ENCODE measurements at regions not wholly inside any gene's neighbourhood (a gene's known extent, or its start where the extent isn't known, plus 50 kb on each side); places are given as distances from the start of the nearest gene placed in this dataset.

DNA sequence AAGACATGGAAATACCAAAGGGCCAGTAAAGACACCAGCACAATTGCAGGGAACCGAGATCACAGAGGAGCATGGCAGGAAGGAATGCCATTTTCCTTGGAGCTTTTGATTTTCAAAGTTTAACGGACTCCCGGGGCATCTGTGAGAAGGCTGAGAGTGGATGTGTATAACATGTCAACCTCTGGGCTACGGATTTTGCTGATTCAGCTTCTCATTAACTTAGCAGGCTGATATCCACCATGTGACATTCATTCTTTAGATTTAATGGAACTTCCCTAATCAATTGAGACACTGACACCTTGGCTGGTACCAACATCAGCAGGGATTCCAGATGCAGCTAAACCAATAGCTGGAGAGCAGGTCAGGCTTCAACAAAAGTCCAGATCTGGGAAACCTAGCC, 496.6 kb upstream of the SPHKAP start:
- Mint-ChIP-seq H3K27ac (no peak overlapping the region), H3K27me3 (ENCODE audit: low read depth) (no peaks in the 10 kb centered on the region), H3K4me3 (no peak overlapping the region), H3K36me3 (ENCODE audit: insufficient read depth in 2 of 2) (no peaks in the 10 kb centered on the region), H3K4me1 (ENCODE audit: low read depth) (no peaks in the 10 kb centered on the region), H3K9me3 (peaks cover 1 to 3% of the 10 kb centered on the region in 2 donors)
- ATAC-seq (replicated peaks in 1 of 2) (no peak), DNase-seq (no peak)

DNA sequence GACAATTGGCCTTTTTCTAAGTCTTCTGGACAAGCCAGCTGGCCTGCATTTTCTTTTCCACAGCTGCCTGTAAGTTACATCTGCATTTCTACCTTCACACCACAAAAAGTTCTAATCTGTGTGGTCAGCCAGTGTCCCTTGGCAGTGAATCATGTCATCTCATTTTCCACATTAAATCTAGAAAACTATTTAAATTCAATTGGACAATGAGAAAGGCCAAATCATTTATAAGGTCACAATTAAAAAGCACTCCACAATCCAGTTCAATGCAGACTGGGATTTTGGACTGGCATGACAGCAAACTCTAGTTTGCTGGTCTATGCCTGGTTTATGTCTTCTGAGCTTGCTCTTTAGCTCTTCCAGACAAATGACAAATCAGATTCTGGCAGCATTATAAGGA, 494.2 kb upstream of the SPHKAP start:
- no peaks in the 10 kb centered on the region for H3K27me3 Mint-ChIP-seq (ENCODE audit: low read depth)
- DNase-seq (no peak), ATAC-seq (replicated peaks in 1 of 2) (no peak)
- H3K27ac Mint-ChIP-seq, result no peak overlapping the region
- H3K36me3 Mint-ChIP-seq (ENCODE audit: insufficient read depth in 2 of 2), result no peaks in the 10 kb centered on the region
- H3K9me3 Mint-ChIP-seq, result peaks cover 3 to 5% of the 10 kb centered on the region in 2 donors
- H3K4me3 Mint-ChIP-seq, result no peak overlapping the region
- H3K4me1 Mint-ChIP-seq (ENCODE audit: low read depth), result no peaks in the 10 kb centered on the region

DNA sequence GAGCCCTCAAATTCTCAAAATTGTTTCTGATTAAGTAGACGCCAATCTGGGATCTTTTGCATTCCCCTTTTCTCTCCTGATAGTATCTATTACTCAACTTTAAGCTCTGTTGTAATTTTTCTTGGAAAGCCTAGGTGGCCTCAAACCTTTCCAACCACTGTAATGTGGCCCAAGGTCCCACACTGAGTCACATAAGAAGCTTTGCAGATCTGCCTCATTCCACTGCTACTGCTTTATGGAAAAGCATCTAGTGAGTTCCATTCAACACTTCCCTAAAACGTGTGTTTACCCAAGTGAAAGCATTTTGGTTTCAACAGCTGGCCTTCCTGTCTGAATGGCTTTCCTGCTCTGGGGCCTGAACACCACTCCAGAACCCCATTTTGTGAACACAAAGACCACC, 493.6 kb upstream of the SPHKAP start:
- no peak for ATAC-seq (replicated peaks in 1 of 2)
- H3K4me1 Mint-ChIP-seq (ENCODE audit: low read depth), result no peaks in the 10 kb centered on the region
- H3K27ac Mint-ChIP-seq, result no peak overlapping the region
- DNase-seq, result no peak
- no peaks in the 10 kb centered on the region for H3K27me3 Mint-ChIP-seq (ENCODE audit: low read depth)
- H3K9me3 Mint-ChIP-seq, result peaks cover 3 to 5% of the 10 kb centered on the region in 2 donors
- H3K4me3 Mint-ChIP-seq, result no peak overlapping the region
- H3K36me3 Mint-ChIP-seq (ENCODE audit: insufficient read depth in 2 of 2), result no peaks in the 10 kb centered on the region

DNA sequence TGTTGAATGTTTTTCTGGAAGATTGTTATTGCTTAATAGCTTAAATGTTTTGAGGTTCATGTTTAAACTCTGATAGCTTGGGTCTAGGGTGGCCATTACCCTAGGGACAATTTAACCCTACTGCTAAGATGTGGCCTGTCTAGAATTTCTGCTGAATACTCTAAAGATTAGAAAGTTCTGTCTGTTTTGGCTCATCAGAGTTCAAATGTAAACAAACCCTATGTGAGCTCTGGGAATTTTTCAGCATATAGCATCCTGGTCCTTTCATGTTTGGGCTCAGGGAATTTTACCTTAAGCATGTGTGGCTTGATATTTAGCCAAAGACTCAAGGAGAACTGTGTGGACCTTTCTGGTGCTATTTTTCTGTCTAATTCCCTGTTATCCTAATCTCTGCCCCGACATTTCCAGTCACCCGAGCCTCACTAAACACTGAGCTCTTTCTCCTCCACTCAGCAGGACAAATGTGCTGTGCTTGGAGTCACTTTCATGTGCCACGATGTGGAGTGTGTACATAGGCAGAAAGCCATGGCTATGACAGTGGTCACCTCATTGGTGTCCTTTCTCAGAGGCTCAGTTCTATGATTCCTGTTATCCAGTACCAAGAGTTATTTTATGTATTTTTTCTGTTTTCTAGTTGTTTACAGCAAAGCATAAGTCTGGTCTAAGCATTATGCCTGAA, 492.5 kb upstream of the SPHKAP start:
- DNase-seq, result no peak
- Mint-ChIP-seq H3K9me3 (peaks cover 3 to 5% of the 10 kb centered on the region in 2 donors), H3K4me3 (no peak overlapping the region), H3K27me3 (ENCODE audit: low read depth) (no peaks in the 10 kb centered on the region), H3K4me1 (ENCODE audit: low read depth) (no peaks in the 10 kb centered on the region), H3K36me3 (ENCODE audit: insufficient read depth in 2 of 2) (no peaks in the 10 kb centered on the region), H3K27ac (no peak overlapping the region)
- no peak for ATAC-seq (replicated peaks in 1 of 2)

DNA sequence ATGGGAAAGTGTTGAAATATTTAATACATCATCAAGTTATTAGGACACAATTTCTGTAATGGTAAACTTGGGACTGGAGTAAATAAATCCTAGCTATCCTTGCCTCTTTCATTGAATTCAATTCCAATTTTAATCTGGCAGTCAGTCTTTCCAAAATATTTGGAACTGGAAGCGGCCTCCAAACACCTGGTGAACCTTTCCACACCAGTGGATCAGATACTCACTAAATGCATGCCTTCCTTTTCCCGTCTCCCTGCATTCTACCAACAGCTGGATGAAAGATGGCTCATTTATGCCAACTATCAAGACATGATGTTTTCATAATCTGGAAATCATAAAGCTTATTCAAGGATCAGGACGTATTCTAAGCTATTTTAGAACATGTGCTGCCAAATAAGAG, 488.2 kb upstream of the SPHKAP start:
- Mint-ChIP-seq H3K9me3 (peaks cover 4 to 5% of the 10 kb centered on the region in 2 donors), H3K27ac (no peak overlapping the region), H3K4me1 (ENCODE audit: low read depth) (no peaks in the 10 kb centered on the region), H3K36me3 (ENCODE audit: insufficient read depth in 2 of 2) (no peaks in the 10 kb centered on the region), H3K27me3 (ENCODE audit: low read depth) (no peaks in the 10 kb centered on the region), H3K4me3 (no peak overlapping the region)
- DNase-seq, result no peak
- ATAC-seq (replicated peaks in 1 of 2), result no peak

GRCh38 chr2:228665232-228665631, 483.7 kb upstream of the SPHKAP start:
- no peak for ATAC-seq (replicated peaks in 1 of 2)

GRCh38 chr2:228658998-228659397, 477.5 kb upstream of the SPHKAP start:
- Mint-ChIP-seq H3K9me3 (peaks cover 0 to 2% of the 10 kb centered on the region in 2 donors), H3K36me3 (ENCODE audit: insufficient read depth in 2 of 2) (no peaks in the 10 kb centered on the region), H3K27me3 (ENCODE audit: low read depth) (no peaks in the 10 kb centered on the region), H3K4me1 (ENCODE audit: low read depth) (no peaks in the 10 kb centered on the region), H3K27ac (no peak overlapping the region), H3K4me3 (no peak overlapping the region)
- ATAC-seq (replicated peaks in 1 of 2) (no peak), DNase-seq (no peak)

More at GRCh38 chr2:228665232-228665631, 483.7 kb upstream of the SPHKAP start:
- Mint-ChIP-seq H3K36me3 (ENCODE audit: insufficient read depth in 2 of 2) (no peaks in the 10 kb centered on the region), H3K4me3 (no peak overlapping the region), H3K27me3 (ENCODE audit: low read depth) (no peaks in the 10 kb centered on the region), H3K4me1 (ENCODE audit: low read depth) (no peaks in the 10 kb centered on the region), H3K27ac (no peak overlapping the region), H3K9me3 (peaks cover 2 to 4% of the 10 kb centered on the region in 2 donors)
- no peak for DNase-seq

DNA sequence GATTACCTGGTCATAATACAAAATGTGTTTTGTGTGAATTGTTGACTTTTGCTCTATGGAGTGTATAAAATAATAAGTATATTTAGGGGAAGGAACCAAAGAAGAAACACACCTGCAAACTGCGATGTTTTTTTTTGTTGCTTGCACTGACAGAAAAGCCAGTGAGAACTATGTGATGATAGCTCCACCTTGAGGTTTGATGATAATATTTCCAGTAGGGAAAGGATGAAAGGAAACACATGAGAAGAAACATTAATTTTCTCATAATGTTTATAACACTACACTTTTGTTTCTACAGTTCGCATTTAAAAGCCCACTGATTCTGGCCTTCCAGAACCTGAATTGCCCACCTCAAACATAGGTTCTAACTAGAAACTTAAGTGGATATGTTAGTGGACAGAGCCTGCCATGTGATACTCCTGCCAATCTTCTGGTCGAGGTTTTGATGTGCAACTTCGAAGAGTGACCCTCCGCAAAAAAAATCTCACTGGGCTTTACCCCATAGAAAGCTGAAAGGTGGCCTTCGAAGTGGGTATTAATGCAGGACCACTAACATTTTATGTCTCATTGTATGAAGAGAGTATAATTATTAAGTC, 476.4 kb upstream of the SPHKAP start:
- no peak for ATAC-seq (replicated peaks in 1 of 2)
- Mint-ChIP-seq H3K9me3 (no peaks in the 10 kb centered on the region), H3K4me3 (no peak overlapping the region), H3K27me3 (ENCODE audit: low read depth) (no peaks in the 10 kb centered on the region), H3K27ac (no peak overlapping the region), H3K4me1 (ENCODE audit: low read depth) (no peaks in the 10 kb centered on the region), H3K36me3 (ENCODE audit: insufficient read depth in 2 of 2) (no peaks in the 10 kb centered on the region)
- DNase-seq, result no peak

- no peaks in the 10 kb centered on the region for H3K27me3 Mint-ChIP-seq (ENCODE audit: low read depth)
- H3K9me3 Mint-ChIP-seq, result no peaks in the 10 kb centered on the region
- H3K4me1 Mint-ChIP-seq (ENCODE audit: low read depth), result no peaks in the 10 kb centered on the region
- DNase-seq (no peak), ATAC-seq (replicated peaks in 1 of 2) (no peak)
- H3K36me3 Mint-ChIP-seq (ENCODE audit: insufficient read depth in 2 of 2), result no peaks in the 10 kb centered on the region
- H3K27ac Mint-ChIP-seq, result no peak overlapping the region
- H3K4me3 Mint-ChIP-seq, result no peak overlapping the region
Measured at GRCh38 chr2:228655331-228655730, 473.8 kb upstream of the SPHKAP start.

DNA sequence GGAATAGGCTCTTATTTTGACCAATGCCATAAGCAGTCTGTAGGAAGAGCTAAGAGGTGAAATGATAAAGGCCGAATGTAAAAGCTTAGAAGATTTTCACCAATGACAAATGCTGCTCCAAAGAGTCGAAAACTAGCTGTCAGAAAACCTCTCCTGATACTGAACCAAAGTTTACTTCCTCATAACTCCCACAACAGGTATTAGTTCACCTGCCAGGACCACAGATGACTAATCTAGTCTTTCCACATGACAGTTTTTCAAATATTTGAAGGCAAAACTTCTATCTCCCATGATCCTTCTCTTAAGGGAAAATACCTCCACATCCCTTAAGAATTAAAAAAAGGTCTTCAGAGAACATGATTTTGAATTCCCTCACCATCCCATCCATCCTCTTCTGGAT, 473.2 kb upstream of the SPHKAP start:
- Mint-ChIP-seq H3K36me3 (ENCODE audit: insufficient read depth in 2 of 2) (no peaks in the 10 kb centered on the region), H3K4me3 (no peak overlapping the region), H3K9me3 (no peaks in the 10 kb centered on the region), H3K27ac (no peak overlapping the region), H3K4me1 (ENCODE audit: low read depth) (no peaks in the 10 kb centered on the region), H3K27me3 (ENCODE audit: low read depth) (no peaks in the 10 kb centered on the region)
- ATAC-seq (replicated peaks in 1 of 2) (no peak), DNase-seq (no peak)

- H3K27ac Mint-ChIP-seq, result no peak overlapping the region
- H3K4me3 Mint-ChIP-seq, result no peak overlapping the region
- H3K27me3 Mint-ChIP-seq (ENCODE audit: low read depth), result no peaks in the 10 kb centered on the region
- ATAC-seq (replicated peaks in 1 of 2) (no peak), DNase-seq (no peak)
- no peaks in the 10 kb centered on the region for H3K4me1 Mint-ChIP-seq (ENCODE audit: low read depth)
- H3K36me3 Mint-ChIP-seq (ENCODE audit: insufficient read depth in 2 of 2), result no peaks in the 10 kb centered on the region
- H3K9me3 Mint-ChIP-seq, result no peaks in the 10 kb centered on the region
Measured at GRCh38 chr2:228653884-228654283, 472.4 kb upstream of the SPHKAP start.

- DNase-seq, result no peak
- Mint-ChIP-seq H3K36me3 (ENCODE audit: insufficient read depth in 2 of 2) (no peaks in the 10 kb centered on the region), H3K9me3 (no peaks in the 10 kb centered on the region), H3K4me3 (no peak overlapping the region), H3K27ac (no peak overlapping the region), H3K27me3 (ENCODE audit: low read depth) (no peaks in the 10 kb centered on the region), H3K4me1 (ENCODE audit: low read depth) (no peaks in the 10 kb centered on the region)
- no peak for ATAC-seq (replicated peaks in 1 of 2)
Measured at GRCh38 chr2:228652366-228652765, 470.9 kb upstream of the SPHKAP start.

- H3K27ac Mint-ChIP-seq, result no peak overlapping the region
- H3K4me1 Mint-ChIP-seq (ENCODE audit: low read depth), result no peaks in the 10 kb centered on the region
- no peak for ATAC-seq (replicated peaks in 1 of 2)
- H3K36me3 Mint-ChIP-seq (ENCODE audit: insufficient read depth in 2 of 2), result no peaks in the 10 kb centered on the region
- DNase-seq, result no peak
- no peaks in the 10 kb centered on the region for H3K9me3 Mint-ChIP-seq
- no peaks in the 10 kb centered on the region for H3K27me3 Mint-ChIP-seq (ENCODE audit: low read depth)
- H3K4me3 Mint-ChIP-seq, result no peak overlapping the region
Measured at GRCh38 chr2:228649876-228650275, 468.4 kb upstream of the SPHKAP start.

GRCh38 chr2:228649447-228649846, 468.0 kb upstream of the SPHKAP start:
- Mint-ChIP-seq H3K27me3 (ENCODE audit: low read depth) (no peaks in the 10 kb centered on the region), H3K4me1 (ENCODE audit: low read depth) (no peaks in the 10 kb centered on the region), H3K4me3 (no peak overlapping the region), H3K9me3 (no peaks in the 10 kb centered on the region), H3K27ac (no peak overlapping the region), H3K36me3 (ENCODE audit: insufficient read depth in 2 of 2) (no peaks in the 10 kb centered on the region)
- ATAC-seq (replicated peaks in 1 of 2) (no peak), DNase-seq (no peak)
